ENCODE measurements at regions not wholly inside any gene's neighbourhood (a gene's known extent, or its start where the extent isn't known, plus 50 kb on each side); places are given as distances from the start of the nearest gene placed in this dataset.

DNA sequence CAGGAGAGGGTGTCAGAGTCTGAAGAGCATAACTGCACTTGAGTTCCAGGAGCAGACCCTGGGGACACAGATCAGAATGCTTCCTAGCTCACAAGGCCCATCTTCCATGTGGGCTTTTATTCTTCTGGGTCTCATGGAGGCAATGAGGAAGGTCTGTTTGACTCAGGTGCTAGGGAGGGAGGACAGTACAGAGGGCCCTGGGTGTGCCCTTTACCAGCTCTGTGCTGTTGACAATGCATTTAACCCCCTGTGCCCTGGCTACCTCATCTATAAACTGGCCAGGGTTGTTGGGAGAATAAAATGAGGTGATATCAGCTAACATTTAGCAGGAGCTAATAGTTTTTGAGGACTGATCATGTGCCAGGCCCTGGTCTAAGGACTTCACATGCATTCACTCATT lies 318.0 kb downstream of the DMAC1 start:
- Histone ChIP-seq H3K36me3 (ENCODE audit: insufficient read depth, low read length) (no peaks in the 10 kb centered on the region), H3K4me3 (ENCODE audit: low read depth, low read length, poor library complexity, severe bottlenecking) (no peak overlapping the region), H2AFZ (ENCODE audit: low read length) (no peak overlapping the region), H3K9me3 (ENCODE audit: low read length) (no peaks in the 10 kb centered on the region), H3K79me2 (ENCODE audit: insufficient read depth, low read length) (no peaks in the 10 kb centered on the region), H3K27me3 (ENCODE audit: insufficient read depth, low read length) (no peaks in the 10 kb centered on the region), H3K9me2 (ENCODE audit: low read depth, low read length) (no peaks in the 10 kb centered on the region), H3K9ac (ENCODE audit: low read length) (no peak overlapping the region), H4K20me1 (ENCODE audit: insufficient read depth, low read length) (no peaks in the 10 kb centered on the region), H3F3A (ENCODE audit: insufficient read depth, low read length) (no peaks in the 10 kb centered on the region), H3K4me2 (ENCODE audit: low read length) (no peak overlapping the region), H3K4me1 (ENCODE audit: insufficient read depth, low read length, severe bottlenecking) (no peaks in the 10 kb centered on the region), H3K27ac (ENCODE audit: low read depth, low read length, poor library complexity, severe bottlenecking) (no peak overlapping the region)
- TF ChIP-seq EZH2 (IDR thresholded peaks at IDR 0.05; ENCODE audit: borderline replicate concordance, low read length) = no peak
- TF ChIP-seq, protein P1, sequence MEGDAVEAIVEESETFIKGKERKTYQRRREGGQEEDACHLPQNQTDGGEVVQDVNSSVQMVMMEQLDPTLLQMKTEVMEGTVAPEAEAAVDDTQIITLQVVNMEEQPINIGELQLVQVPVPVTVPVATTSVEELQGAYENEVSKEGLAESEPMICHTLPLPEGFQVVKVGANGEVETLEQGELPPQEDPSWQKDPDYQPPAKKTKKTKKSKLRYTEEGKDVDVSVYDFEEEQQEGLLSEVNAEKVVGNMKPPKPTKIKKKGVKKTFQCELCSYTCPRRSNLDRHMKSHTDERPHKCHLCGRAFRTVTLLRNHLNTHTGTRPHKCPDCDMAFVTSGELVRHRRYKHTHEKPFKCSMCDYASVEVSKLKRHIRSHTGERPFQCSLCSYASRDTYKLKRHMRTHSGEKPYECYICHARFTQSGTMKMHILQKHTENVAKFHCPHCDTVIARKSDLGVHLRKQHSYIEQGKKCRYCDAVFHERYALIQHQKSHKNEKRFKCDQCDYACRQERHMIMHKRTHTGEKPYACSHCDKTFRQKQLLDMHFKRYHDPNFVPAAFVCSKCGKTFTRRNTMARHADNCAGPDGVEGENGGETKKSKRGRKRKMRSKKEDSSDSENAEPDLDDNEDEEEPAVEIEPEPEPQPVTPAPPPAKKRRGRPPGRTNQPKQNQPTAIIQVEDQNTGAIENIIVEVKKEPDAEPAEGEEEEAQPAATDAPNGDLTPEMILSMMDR (IDR thresholded peaks at IDR 0.05; ENCODE audit: low read length) = no peak

DNA sequence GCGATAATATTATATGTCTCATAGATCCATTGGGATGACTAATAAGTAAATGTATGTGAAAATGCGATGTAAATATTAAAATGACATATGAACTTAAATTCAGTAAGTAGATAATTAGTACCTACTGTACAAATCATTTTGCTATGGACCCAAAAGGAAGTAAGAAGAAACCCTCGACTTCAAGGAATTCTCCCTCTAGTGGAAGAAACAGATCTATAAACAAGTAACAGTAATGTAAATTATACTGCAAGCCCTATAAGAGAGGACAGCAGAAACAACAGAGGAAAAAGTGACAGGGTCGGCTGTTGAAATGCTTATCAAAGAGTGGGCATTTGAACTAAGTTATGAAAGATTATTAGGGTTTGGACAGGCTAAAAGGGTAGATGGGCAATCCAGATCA lies 320.3 kb downstream of the DMAC1 start:
- H3K4me1 ChIP-seq (ENCODE audit: insufficient read depth, low read length, severe bottlenecking) = no peaks in the 10 kb centered on the region
- H3K27me3 ChIP-seq (ENCODE audit: insufficient read depth, low read length) = no peaks in the 10 kb centered on the region
- H2AFZ ChIP-seq (ENCODE audit: low read length) = no peak overlapping the region
- TF ChIP-seq, protein P1 (IDR thresholded peaks at IDR 0.05; ENCODE audit: low read length) = peak; percentile 4; the same call in 1 of the 2 replicates
- no peak for TF ChIP-seq EZH2 (IDR thresholded peaks at IDR 0.05; ENCODE audit: borderline replicate concordance, low read length)
- H3K9me2 ChIP-seq (ENCODE audit: low read depth, low read length) = no peaks in the 10 kb centered on the region
- no peaks in the 10 kb centered on the region for H3K79me2 ChIP-seq (ENCODE audit: insufficient read depth, low read length)
- H3F3A ChIP-seq (ENCODE audit: insufficient read depth, low read length) = no peaks in the 10 kb centered on the region
- H3K27ac ChIP-seq (ENCODE audit: low read depth, low read length, poor library complexity, severe bottlenecking) = no peak overlapping the region
- H3K4me2 ChIP-seq (ENCODE audit: low read length) = no peak overlapping the region
- no peak overlapping the region for H3K9ac ChIP-seq (ENCODE audit: low read length)
- no peaks in the 10 kb centered on the region for H3K36me3 ChIP-seq (ENCODE audit: insufficient read depth, low read length)
- no peaks in the 10 kb centered on the region for H4K20me1 ChIP-seq (ENCODE audit: insufficient read depth, low read length)
- no peak overlapping the region for H3K4me3 ChIP-seq (ENCODE audit: low read depth, low read length, poor library complexity, severe bottlenecking)
- no peaks in the 10 kb centered on the region for H3K9me3 ChIP-seq (ENCODE audit: low read length)

DNA sequence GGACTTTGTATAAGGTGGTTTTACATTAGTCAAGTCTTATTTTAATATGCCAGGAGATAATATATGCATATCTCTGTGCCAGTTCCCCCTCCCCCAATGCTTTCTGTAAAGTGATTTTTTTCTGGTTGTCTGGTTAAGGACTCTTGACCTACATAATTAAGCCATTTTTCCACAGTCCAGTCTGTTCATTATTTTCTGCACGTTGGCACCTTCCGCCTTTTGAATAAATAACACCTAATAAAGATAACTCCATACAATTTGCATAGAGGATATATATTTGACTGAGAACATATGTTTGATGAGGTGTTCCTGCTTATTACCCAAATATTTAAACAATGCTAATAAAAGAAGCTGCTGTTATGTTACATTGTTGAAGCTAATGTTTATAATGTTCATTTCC lies 320.9 kb downstream of the DMAC1 start:
- no peak overlapping the region for H3K9ac ChIP-seq (ENCODE audit: low read length)
- no peaks in the 10 kb centered on the region for H4K20me1 ChIP-seq (ENCODE audit: insufficient read depth, low read length)
- TF ChIP-seq, protein P1 (IDR thresholded peaks at IDR 0.05; ENCODE audit: low read length) = no peak
- TF ChIP-seq EZH2 (IDR thresholded peaks at IDR 0.05; ENCODE audit: borderline replicate concordance, low read length) = no peak
- no peak overlapping the region for H3K27ac ChIP-seq (ENCODE audit: low read depth, low read length, poor library complexity, severe bottlenecking)
- H3K4me3 ChIP-seq (ENCODE audit: low read depth, low read length, poor library complexity, severe bottlenecking) = no peak overlapping the region
- no peaks in the 10 kb centered on the region for H3F3A ChIP-seq (ENCODE audit: insufficient read depth, low read length)
- H3K9me3 ChIP-seq (ENCODE audit: low read length) = no peaks in the 10 kb centered on the region
- no peaks in the 10 kb centered on the region for H3K27me3 ChIP-seq (ENCODE audit: insufficient read depth, low read length)
- no peak overlapping the region for H2AFZ ChIP-seq (ENCODE audit: low read length)
- no peaks in the 10 kb centered on the region for H3K36me3 ChIP-seq (ENCODE audit: insufficient read depth, low read length)
- no peaks in the 10 kb centered on the region for H3K4me1 ChIP-seq (ENCODE audit: insufficient read depth, low read length, severe bottlenecking)
- H3K4me2 ChIP-seq (ENCODE audit: low read length) = no peak overlapping the region
- no peaks in the 10 kb centered on the region for H3K79me2 ChIP-seq (ENCODE audit: insufficient read depth, low read length)
- no peaks in the 10 kb centered on the region for H3K9me2 ChIP-seq (ENCODE audit: low read depth, low read length)
